NCI-H2196 (cell line): ENCODE measurements at regions not wholly inside any gene's neighbourhood (a gene's known extent, or its start where the extent isn't known, plus 50 kb on each side); places are given as distances from the start of the nearest gene placed in this dataset.
A peak's percentile ranks its signal among the peaks of the same experiment; 100 is the strongest.

ENCODE experiments used
- DNase-seq: peaks from one replicate; lab custom pipeline; 2025; ENCODE audit not compliant: unreplicated experiment; lab: John Stamatoyannopoulos, UW

- no peak for DNase-seq
Measured at GRCh38 chr13:70708775-70709174, 600.5 kb upstream of the KLHL1 start.

- no peak for DNase-seq
Measured at GRCh38 chr13:70703755-70704154, 595.5 kb upstream of the KLHL1 start.

DNA sequence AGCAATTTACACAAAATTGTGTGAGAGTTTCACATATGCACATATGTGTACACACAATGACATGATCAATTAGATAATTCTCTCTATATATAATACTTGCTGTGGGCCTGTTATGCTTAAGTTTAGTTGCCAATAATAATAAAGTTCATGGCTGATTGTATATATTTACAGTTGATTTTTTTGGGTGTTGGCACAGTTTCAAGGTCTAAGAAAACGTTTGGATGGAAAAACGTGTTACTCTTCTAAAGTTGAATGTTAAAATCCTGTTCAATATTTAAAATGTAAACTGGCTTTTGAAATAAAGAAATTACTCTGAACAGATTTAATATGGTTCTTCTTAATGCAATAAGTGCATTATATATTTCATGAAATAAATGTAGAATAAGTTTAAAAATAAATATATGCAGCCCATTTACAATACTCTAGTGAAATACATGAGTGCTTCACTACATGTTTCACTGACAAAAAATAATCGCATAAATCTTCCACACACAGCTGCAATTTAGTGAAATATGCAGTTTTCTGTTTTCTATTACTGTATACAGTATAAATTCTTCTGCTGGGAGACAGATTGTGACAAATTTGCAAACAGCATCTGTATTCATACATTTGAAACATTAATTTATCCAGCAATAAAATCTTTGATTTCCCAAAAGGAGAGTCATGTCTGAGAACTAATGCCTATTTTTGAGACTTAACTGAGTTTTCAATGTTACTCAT is 586.9 kb upstream of the KLHL1 start:
- DNase-seq: no peak

GRCh38 chr13:70668983-70669382 is 560.7 kb upstream of the KLHL1 start:
- no peak for DNase-seq

DNA sequence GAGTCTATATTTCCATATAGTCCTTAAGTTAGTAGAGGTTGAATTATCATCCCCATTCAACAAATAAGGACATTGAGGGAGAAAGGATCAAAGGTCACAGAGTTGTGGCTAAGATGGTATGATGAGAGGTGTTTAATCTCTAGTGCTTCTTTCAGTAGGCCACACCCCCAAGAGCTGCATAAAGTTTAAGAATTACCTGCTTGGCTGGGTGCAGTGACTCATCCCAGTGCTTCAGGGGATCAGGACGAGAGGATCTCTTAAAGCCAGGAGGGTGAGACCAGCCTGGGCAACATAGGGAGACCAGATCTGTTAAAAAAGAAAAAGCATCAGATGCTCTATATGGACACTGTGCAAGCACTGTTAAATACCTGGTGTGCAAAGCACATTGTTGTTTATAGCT is 560.0 kb upstream of the KLHL1 start:
- DNase-seq: no peak

DNA sequence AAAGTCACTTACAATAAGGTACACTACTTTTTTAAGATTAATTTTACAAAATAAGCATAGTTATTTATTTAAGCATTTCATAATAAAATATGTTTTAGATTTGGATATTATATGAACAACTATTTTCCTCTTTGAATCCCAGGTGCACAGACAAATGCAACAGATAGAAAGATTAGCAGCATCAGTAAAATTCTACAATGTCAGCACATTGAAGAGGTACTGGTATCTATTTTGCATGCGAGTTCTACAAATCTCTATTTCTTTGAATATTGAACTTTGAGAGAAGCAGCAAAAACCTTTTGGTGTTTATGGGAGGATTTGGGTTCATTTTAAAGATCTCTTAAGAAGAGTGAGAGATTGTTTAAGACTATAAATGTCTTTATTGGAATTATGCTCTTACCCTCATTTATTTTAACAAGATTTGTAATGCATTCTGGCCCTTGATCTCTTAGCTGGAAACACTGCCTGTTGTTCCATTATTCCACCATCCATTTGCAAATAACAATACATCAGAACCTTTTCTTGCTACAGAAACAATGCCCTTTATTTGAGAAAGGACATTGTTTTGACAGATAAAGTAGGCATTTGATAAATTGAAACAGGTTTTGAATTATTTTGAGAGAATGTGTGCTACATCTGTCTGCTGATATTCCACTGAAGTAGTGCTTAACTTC is 558.8 kb upstream of the KLHL1 start:
- DNase-seq: no peak

- DNase-seq: no peak
Measured at GRCh38 chr13:70662231-70662940, 554.1 kb upstream of the KLHL1 start.

GRCh38 chr13:70644052-70644451 is 535.8 kb upstream of the KLHL1 start:
- no peak for DNase-seq

GRCh38 chr13:70634893-70635292 is 526.6 kb upstream of the KLHL1 start:
- no peak for DNase-seq

DNA sequence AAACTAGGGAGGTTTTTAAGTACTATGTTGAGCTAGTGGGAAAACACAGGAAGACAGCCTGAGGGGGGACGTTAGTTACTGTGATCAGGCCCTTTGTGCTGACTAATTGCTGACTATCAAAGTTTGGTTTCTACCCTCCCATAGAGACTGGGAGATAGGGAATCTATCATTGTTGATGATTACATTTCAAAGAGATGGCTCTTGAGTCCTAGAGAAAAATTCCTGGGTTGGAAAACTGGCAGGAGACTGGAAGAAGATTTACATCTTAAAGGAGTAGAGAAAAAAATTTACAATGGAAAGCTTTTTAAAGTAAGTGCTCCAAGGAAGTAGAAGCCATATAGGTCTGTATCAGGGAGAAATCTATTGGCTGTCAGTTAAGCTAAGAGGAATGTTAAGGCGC is 522.0 kb upstream of the KLHL1 start:
- DNase-seq: no peak

DNA sequence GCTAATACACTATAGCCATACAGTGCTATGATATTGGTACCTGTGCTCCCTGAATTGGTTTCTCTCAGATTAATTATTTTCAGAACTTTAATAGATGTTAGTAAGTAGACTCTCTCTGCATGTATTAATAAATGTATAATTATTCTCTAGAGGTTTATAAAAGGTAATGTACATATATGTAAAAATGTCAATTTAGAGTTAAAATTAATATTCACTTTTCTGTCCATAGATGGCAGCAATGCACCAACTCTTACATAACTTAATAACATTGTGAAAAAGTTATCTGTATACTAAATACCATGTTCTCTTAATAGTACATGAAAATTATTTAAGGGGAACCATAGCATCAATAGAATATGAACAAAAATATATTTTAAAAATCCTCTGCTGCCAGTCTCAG is 515.0 kb upstream of the KLHL1 start:
- peak; percentile 0 for DNase-seq

DNA sequence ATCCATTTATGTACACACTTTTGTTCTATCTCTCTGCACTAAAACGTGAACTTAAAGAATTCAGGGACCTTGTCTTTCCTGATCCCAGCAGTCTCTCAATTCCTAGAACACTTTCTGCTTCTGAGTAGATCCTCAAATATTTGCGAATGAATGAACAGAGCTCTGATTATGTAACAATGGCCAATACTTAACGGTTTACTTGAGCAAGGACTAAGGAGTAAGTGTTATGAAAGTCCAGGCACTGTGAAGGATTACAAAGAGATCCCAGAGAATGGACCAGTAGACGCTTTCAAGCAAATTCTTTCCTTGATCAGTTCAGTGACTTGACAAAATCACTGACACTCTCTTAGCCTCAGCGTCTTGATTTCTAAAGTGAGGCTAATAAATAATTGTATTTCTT is 514.5 kb upstream of the KLHL1 start:
- no peak for DNase-seq

GRCh38 chr13:70619936-70620335 is 511.7 kb upstream of the KLHL1 start:
- DNase-seq: no peak

DNA sequence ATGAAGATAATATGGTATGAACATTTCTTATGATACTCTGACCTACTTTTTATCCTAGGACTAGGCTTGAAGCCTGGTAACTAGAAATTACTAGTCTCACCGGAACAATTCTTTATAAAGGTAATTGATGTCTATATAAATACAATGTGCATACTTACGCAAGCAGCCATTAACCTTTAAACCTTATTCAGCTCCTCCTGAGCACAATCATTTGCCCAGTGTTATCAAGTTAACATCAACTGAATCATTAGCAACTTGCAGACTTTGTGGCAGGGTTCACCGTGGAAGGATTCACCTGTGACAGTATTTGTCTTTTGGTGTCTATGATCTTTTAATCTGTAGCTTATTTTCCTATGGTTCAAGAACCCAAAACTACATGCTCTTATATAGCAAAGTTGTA is 508.6 kb upstream of the KLHL1 start:
- DNase-seq: no peak

DNA sequence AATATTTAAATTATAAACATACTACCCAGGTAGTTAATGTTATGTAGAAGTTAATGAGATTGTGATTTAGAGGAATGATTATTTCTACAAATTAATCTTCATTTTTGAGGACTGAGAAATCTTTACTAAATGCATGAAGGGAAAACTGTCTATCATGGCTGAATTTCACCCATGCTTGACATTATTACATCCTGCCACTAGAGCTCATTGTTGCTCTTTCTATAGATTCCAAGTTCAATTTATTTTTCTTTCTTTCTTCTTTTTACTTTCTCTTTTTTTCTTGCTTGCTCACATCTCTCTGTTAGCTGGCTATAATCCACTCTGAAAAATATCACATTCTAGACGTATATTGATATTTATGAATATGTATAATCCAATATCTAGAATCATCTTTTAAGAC is 505.0 kb upstream of the KLHL1 start:
- no peak for DNase-seq

GRCh38 chr13:70612881-70613280 is 504.6 kb upstream of the KLHL1 start:
- DNase-seq: no peak

GRCh38 chr13:70604448-70604847 is 496.2 kb upstream of the KLHL1 start:
- DNase-seq: no peak

DNA sequence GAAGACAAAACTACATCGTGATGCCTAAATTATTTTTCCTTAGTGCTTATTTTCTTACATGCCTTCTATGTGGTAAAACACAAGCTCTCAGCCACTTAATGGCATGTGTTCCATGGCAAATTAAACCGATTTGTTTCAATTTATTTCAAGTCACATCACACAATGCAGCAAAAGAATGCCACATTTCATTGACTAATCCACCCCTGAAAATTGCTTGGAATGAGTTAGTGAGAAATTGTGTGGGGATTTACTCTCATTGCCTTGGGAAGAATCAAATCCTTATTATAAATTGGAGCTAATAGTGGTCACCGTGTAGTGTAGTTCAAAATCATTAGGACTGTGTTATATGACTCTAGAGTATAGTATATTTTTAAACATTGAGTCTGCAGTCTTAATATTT is 485.5 kb upstream of the KLHL1 start:
- DNase-seq: no peak

GRCh38 chr13:70585109-70585508 is 476.9 kb upstream of the KLHL1 start:
- no peak for DNase-seq

GRCh38 chr13:70580825-70581224 is 472.6 kb upstream of the KLHL1 start:
- DNase-seq: no peak

DNA sequence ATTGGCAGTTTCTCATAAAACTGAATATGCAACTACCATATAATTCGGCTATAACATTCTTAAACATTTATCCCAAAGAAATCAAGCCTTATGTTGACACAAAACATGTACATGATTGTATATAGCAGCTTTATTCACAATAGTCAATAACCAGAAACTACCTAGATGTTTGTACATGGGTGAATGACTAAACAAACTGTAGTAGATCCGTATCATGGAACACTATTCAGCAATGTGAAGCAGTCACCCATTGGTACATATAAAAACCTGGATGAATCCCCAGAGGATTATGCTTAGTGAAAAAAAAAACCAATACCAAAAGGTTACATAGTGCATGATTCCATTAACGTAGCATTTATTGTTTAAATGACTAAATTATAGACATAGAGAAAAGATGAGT is 471.7 kb upstream of the KLHL1 start:
- DNase-seq: no peak

DNA sequence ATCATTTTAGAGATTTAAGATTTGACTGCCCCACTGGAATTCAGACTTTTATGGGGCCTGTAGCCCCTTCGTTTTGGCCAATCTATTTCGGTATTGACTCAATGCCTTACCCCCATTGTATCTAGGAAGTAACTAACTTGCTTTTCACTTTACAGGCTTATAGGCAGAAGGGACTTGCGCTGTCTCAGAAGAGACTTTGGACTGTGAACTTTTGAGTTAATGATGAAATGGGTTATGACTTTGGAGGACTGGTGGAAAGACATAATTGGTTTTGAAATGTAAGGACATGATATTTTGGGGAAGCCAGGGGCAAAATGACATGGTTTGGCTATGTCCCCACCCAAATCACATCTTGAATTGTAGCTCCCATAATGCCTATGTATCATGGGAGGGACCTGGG is 463.0 kb upstream of the KLHL1 start:
- DNase-seq: no peak
